HCT116 (cell line): ENCODE measurements at regions not wholly inside any gene's neighbourhood (a gene's known extent, or its start where the extent isn't known, plus 50 kb on each side); places are given as distances from the start of the nearest gene placed in this dataset.

ENCODE experiments used
- ATAC-seq: fragments of 200-7000 bp; cut with Tn5 transposase; 2 replicates; pipeline ENCODE4 v1.9.1; 2020; ENCODE audit warnings: mild to moderate bottlenecking, moderate library complexity
- BruUV-seq: library from RNA; stranded (reverse); fragments of 400-500 nt; replicated peaks from 2 replicates; lab custom pipeline; 2021; lab: Mats Ljungman, UMichigan
- CTCF ChIA-PET: fragments of 300-600 bp; sonication (Branson Sonifier 250); formaldehyde crosslinking; loops from one replicate; lab custom pipeline; 2021; ENCODE audit warnings: antibody characterized with exemption; lab: Charles Lee
- POLR2A ChIA-PET: fragments of 300-600, 350-600 bp; sonication (Branson Sonifier 250); formaldehyde crosslinking; loops from one replicate; lab custom pipeline; 2021; ENCODE audit warnings: antibody characterized with exemption; lab: Charles Lee
- RAD21 ChIA-PET, 2 experiments: fragments of 300-600 bp; sonication (Branson Sonifier 250); formaldehyde crosslinking; loops; one replicate each; lab custom pipeline; 2023; ENCODE audit warnings: low total read pairs in 2 of 2; ENCODE audit not compliant: uncharacterized antibody in 2 of 2, unreplicated experiment in 2 of 2, low non-redundant PET in 1 of 2; lab: Charles Lee
- DNase-seq: peaks from one replicate; pipeline ENCODE4 v3.0.0-alpha.2; 2010; ENCODE audit warnings: low read depth, low spot score
- H2AFZ ChIP-seq: fragments of 200-600 bp; shearing (Covaris generic), sonication (generic); 2 replicates; pipeline ENCODE4 v1.6.1; 2017; ENCODE audit warnings: low read depth, mixed run types, mixed read lengths, antibody characterized with exemption, low read length; ENCODE audit not compliant: poor library complexity, severe bottlenecking
- H3K27ac ChIP-seq: 2 replicates; pipeline ENCODE4 v1.5.1; 2012; ENCODE audit warnings: low read depth, low read length
- H3K27me3 ChIP-seq: fragments of 200-600 bp; sonication (generic); 2 replicates; pipeline ENCODE4 v1.6.1; 2016; ENCODE audit warnings: mixed run types, low read length, mixed read lengths; ENCODE audit not compliant: insufficient read depth
- H3K36me3 ChIP-seq, 2 experiments: fragments of 200-500 bp in 1 of 2; fragments of 200-600 bp in 1 of 2; sonication (Bioruptor generic) in 1 of 2; sonication (generic) in 1 of 2; 2 replicates each; pipeline versions ENCODE4 v1.5.1 to v1.6.1; 2014 to 2016; ENCODE audit warnings: low read length in 2 of 2, inconsistent platforms in 1 of 2, mixed read lengths in 1 of 2, mixed run types in 1 of 2; ENCODE audit not compliant: insufficient read depth in 2 of 2, control insufficient read depth in 1 of 2
- H3K4me1 ChIP-seq, 2 experiments: fragments of 200-600 bp in 1 of 2; sonication (generic) in 1 of 2; 2 replicates each; pipeline versions ENCODE4 v1.5.1 to v1.6.1; 2012 to 2017; ENCODE audit warnings: low read length in 2 of 2, inconsistent platforms in 1 of 2, mild to moderate bottlenecking in 1 of 2, mixed read lengths in 1 of 2, mixed run types in 1 of 2, moderate library complexity in 1 of 2; ENCODE audit not compliant: insufficient read depth in 2 of 2, control insufficient read depth in 1 of 2
- H3K4me2 ChIP-seq: fragments of 200-600 bp; sonication (generic); 2 replicates; pipeline ENCODE4 v1.6.1; 2017; ENCODE audit warnings: mixed run types, low read length, mixed read lengths
- H3K4me3 ChIP-seq, 2 experiments: fragments of 200-600 bp in 1 of 2; sonication (generic) in 1 of 2; replicated peaks in 1 of 2; 2 replicates each; pipeline ENCODE4 v1.5.1; 2011 to 2016; ENCODE audit warnings: low read length in 2 of 2, control low read depth in 1 of 2, low read depth in 1 of 2, mild to moderate bottlenecking in 1 of 2, mixed read lengths in 1 of 2, mixed run types in 1 of 2
- H3K79me2 ChIP-seq: fragments of 200-600 bp; sonication (generic); 2 replicates; pipeline ENCODE4 v1.6.1; 2017; ENCODE audit warnings: mild to moderate bottlenecking, mixed run types, low read length, moderate library complexity, mixed read lengths; ENCODE audit not compliant: insufficient read depth
- H3K9ac ChIP-seq: fragments of 200-600 bp; sonication (generic); 2 replicates; pipeline ENCODE4 v1.6.1; 2016; ENCODE audit warnings: low read length, mixed read lengths
- H3K9me2 ChIP-seq: fragments of 200-600 bp; sonication (generic), shearing (Covaris generic); 2 replicates; pipeline ENCODE4 v1.6.1; 2017; ENCODE audit warnings: mixed run types, mild to moderate bottlenecking, moderate library complexity; ENCODE audit not compliant: insufficient read depth
- H3K9me3 ChIP-seq, 2 experiments: fragments of 200-500 bp in 1 of 2; fragments of 200-600 bp in 1 of 2; sonication (Bioruptor generic) in 1 of 2; sonication (generic) in 1 of 2; 2 replicates each; pipeline ENCODE4 v1.6.1; 2014 to 2017; ENCODE audit warnings: low read length in 2 of 2, mixed read lengths in 2 of 2, inconsistent platforms in 1 of 2, low read depth in 1 of 2, mild to moderate bottlenecking in 1 of 2, mixed run types in 1 of 2, moderate library complexity in 1 of 2; ENCODE audit not compliant: control insufficient read depth in 1 of 2, insufficient read depth in 1 of 2
- H4K20me1 ChIP-seq: fragments of 200-600 bp; sonication (generic), shearing (Covaris generic); 2 replicates; pipeline ENCODE4 v1.6.1; 2017; ENCODE audit warnings: mixed run types, mild to moderate bottlenecking, moderate library complexity; ENCODE audit not compliant: insufficient read depth
- CEBPB ChIP-seq: IDR thresholded peaks from 2 replicates; pipeline ENCODE4 v1.6.1; 2012; ENCODE audit warnings: low read depth
- EGR1 ChIP-seq: IDR thresholded peaks from 2 replicates; pipeline ENCODE4 v1.6.1; 2012; ENCODE audit warnings: low read depth
- ELF1 ChIP-seq: IDR thresholded peaks from 2 replicates; pipeline ENCODE4 v1.6.1; 2012; ENCODE audit warnings: low read depth, borderline replicate concordance
- FOSL1 ChIP-seq: IDR thresholded peaks from 2 replicates; pipeline ENCODE4 v1.6.1; 2012; ENCODE audit warnings: low read depth
- MAX ChIP-seq: IDR thresholded peaks from 2 replicates; pipeline ENCODE4 v1.6.1; 2012
- POLR2AphosphoS5 ChIP-seq: IDR thresholded peaks from 2 replicates; pipeline ENCODE4 v1.6.1; 2011; ENCODE audit warnings: mild to moderate bottlenecking, low read depth, low read length, moderate library complexity
- RAD21 ChIP-seq: IDR thresholded peaks from 2 replicates; pipeline ENCODE4 v1.6.1; 2012; ENCODE audit warnings: low read depth, mild to moderate bottlenecking
- SIN3A ChIP-seq: IDR thresholded peaks from 2 replicates; pipeline ENCODE4 v1.6.1; 2012; ENCODE audit warnings: low read depth
- SP1 ChIP-seq: IDR thresholded peaks from 2 replicates; pipeline ENCODE4 v1.6.1; 2012; ENCODE audit warnings: low read depth
- TCF7L2 ChIP-seq: IDR thresholded peaks from 2 replicates; pipeline ENCODE4 v1.7.0; 2011; ENCODE audit warnings: borderline replicate concordance, inconsistent platforms; ENCODE audit not compliant: insufficient read depth, insufficient read length; ENCODE audit errors: extremely low read depth
- ZBTB33 ChIP-seq: IDR thresholded peaks from 2 replicates; pipeline ENCODE4 v1.6.1; 2011; ENCODE audit warnings: mild to moderate bottlenecking, low read length, moderate library complexity; ENCODE audit not compliant: insufficient replicate concordance; ENCODE audit errors: extremely low read depth
- intact Hi-C: fragments of 100-400 bp; cut with micrococcal nuclease; formaldehyde crosslinking; loops from 2 replicates; pipeline ENCODE4 v1.10.0; 2022
- TF ChIP-seq, protein P1 (sequence below): IDR thresholded peaks from 2 replicates; pipeline ENCODE4 v1.6.1; 2012

DNA sequence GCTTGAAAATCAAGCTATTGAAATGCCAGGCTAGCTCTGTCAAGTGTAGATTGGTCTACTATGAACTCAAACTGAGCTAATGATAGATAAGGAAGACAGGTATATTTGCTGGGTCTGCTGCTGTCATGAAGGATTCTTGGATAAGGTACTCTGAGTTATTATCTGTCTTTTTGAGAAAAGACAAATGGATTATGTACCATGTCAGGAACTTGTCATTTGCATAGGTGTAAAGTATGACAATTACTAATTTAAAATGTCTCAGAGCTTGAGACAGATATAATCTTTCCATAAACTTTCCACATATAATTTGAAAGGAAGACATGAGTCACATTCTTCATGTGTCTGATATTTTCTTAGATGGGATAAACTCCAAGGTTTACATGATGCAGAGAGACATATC, 594.1 kb upstream of the PTPRD start:
- CTCF ChIA-PET, result no interaction called here
- DNase-seq (no peak), ATAC-seq (no peak)
- H3K4me1 ChIP-seq, result no peaks in the 10 kb centered on the region
- H3K9me2 ChIP-seq, result no peaks in the 10 kb centered on the region
- no peak for TF ChIP-seq ZBTB33
- TF ChIP-seq SIN3A, result no peak
- TF ChIP-seq EGR1, result no peak
- TF ChIP-seq RAD21, result no peak
- TF ChIP-seq, protein P1, sequence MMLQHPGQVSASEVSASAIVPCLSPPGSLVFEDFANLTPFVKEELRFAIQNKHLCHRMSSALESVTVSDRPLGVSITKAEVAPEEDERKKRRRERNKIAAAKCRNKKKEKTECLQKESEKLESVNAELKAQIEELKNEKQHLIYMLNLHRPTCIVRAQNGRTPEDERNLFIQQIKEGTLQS, result no peak
- no peak for TF ChIP-seq MAX
- no peak for TF ChIP-seq FOSL1
- TF ChIP-seq CEBPB, result no peak
- no peak for TF ChIP-seq SP1
- TF ChIP-seq TCF7L2, result no peak
- TF ChIP-seq ELF1, result no peak
- no peak for TF ChIP-seq POLR2AphosphoS5
- intact Hi-C loops, result no loop called here
- H4K20me1 ChIP-seq, result no peaks in the 10 kb centered on the region
- H3K27ac ChIP-seq, result no peak overlapping the region
- no peaks in the 10 kb centered on the region for H3K27me3 ChIP-seq
- BruUV-seq, result no TSS peak
- H3K9me3 ChIP-seq, result peaks cover 4 to 11% of the 10 kb centered on the region in 2 experiments; a peak in 2 of 4 replicates
- no peak overlapping the region for H3K4me3 ChIP-seq
- H3K9ac ChIP-seq, result no peak overlapping the region
- no peak overlapping the region for H3K4me2 ChIP-seq
- POLR2A ChIA-PET, result no interaction called here
- H2AFZ ChIP-seq, result no peak overlapping the region
- RAD21 ChIA-PET, result no interaction called here
- no peaks in the 10 kb centered on the region for H3K36me3 ChIP-seq
- no peaks in the 10 kb centered on the region for H3K79me2 ChIP-seq
